Suprapubic skin (tissue), 3 donors: ENCODE measurements at regions not wholly inside any gene's neighbourhood (a gene's known extent, or its start where the extent isn't known, plus 50 kb on each side); places are given as distances from the start of the nearest gene placed in this dataset.

Experiments used
- POLR2A ChIP-seq, 2 donors: fragments of 450-650 bp; IDR thresholded peaks; one replicate each; pipeline ENCODE4 v1.6.1; 2017; ENCODE audit warnings: antibody characterized with exemption in 2 of 2, mild to moderate bottlenecking in 2 of 2, moderate library complexity in 2 of 2
- TF ChIP-seq, protein P1 (sequence below), 2 donors: fragments of 200-600 bp in 1 of 2; fragments of 450-650 bp in 1 of 2; sonication (generic) in 1 of 2; IDR thresholded peaks; one replicate each; pipeline ENCODE4 v1.5.1; 2016 to 2019; ENCODE audit warnings: antibody characterized with exemption in 2 of 2, mild to moderate bottlenecking in 1 of 2, moderate library complexity in 1 of 2

- TF ChIP-seq, protein P1, sequence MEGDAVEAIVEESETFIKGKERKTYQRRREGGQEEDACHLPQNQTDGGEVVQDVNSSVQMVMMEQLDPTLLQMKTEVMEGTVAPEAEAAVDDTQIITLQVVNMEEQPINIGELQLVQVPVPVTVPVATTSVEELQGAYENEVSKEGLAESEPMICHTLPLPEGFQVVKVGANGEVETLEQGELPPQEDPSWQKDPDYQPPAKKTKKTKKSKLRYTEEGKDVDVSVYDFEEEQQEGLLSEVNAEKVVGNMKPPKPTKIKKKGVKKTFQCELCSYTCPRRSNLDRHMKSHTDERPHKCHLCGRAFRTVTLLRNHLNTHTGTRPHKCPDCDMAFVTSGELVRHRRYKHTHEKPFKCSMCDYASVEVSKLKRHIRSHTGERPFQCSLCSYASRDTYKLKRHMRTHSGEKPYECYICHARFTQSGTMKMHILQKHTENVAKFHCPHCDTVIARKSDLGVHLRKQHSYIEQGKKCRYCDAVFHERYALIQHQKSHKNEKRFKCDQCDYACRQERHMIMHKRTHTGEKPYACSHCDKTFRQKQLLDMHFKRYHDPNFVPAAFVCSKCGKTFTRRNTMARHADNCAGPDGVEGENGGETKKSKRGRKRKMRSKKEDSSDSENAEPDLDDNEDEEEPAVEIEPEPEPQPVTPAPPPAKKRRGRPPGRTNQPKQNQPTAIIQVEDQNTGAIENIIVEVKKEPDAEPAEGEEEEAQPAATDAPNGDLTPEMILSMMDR (IDR thresholded peaks at IDR 0.05) = no peak
- no peak for TF ChIP-seq POLR2A (IDR thresholded peaks at IDR 0.05)
Measured at GRCh38 chr14:27715561-27715960, 1051.0 kb upstream of the FOXG1 start.
